PC-9 (cell line): ENCODE measurements at regions not wholly inside any gene's neighbourhood (a gene's known extent, or its start where the extent isn't known, plus 50 kb on each side); places are given as distances from the start of the nearest gene placed in this dataset.

Source experiments
- BruUV-seq: library from RNA; stranded (reverse); fragments of 400-500 nt; replicated peaks from 2 replicates; lab custom pipeline; 2021; lab: Mats Ljungman, UMichigan
- CTCF ChIA-PET: fragments of 300-600 bp; sonication (Branson Sonifier 250); formaldehyde crosslinking; loops from one replicate; lab custom pipeline; 2022; ENCODE audit warnings: antibody characterized with exemption; lab: Charles Lee
- POLR2A ChIA-PET: fragments of 300-600 bp; sonication (Branson Sonifier 250); formaldehyde crosslinking; loops from one replicate; lab custom pipeline; 2022; ENCODE audit warnings: antibody characterized with exemption; ENCODE audit not compliant: unreplicated experiment; lab: Charles Lee
- DNase-seq, 2 experiments: peaks; one replicate each; pipeline versions ENCODE4 v3.0.0 to v3.0.0-alpha.2; 2015 to 2022; ENCODE audit warnings: mixed read lengths in 1 of 2
- H2AFZ ChIP-seq: fragments of 200-600 bp; sonication (generic); 2 replicates; pipeline ENCODE4 v1.8.1; 2017; ENCODE audit warnings: antibody characterized with exemption
- H3F3A ChIP-seq: fragments of 200-600 bp; sonication (generic); 2 replicates; pipeline ENCODE4 v1.8.1; 2017; ENCODE audit warnings: antibody characterized with exemption, mild to moderate bottlenecking, low read depth; ENCODE audit not compliant: insufficient read depth
- H3K27ac ChIP-seq: fragments of 200-600 bp; sonication (generic); 2 replicates; pipeline ENCODE4 v1.6.1; 2016; ENCODE audit warnings: mixed run types
- H3K27me3 ChIP-seq: fragments of 200-600 bp; sonication (generic); 2 replicates; pipeline ENCODE4 v1.6.1; 2016; ENCODE audit warnings: low read depth, mixed run types; ENCODE audit not compliant: insufficient read depth
- H3K36me3 ChIP-seq: fragments of 200-600 bp; sonication (generic); 2 replicates; pipeline ENCODE4 v1.6.1; 2016; ENCODE audit warnings: low read depth, mixed run types
- H3K4me1 ChIP-seq: fragments of 200-600 bp; sonication (generic); replicated peaks from 2 replicates; pipeline ENCODE4 v1.6.1; 2016; ENCODE audit warnings: mixed run types; ENCODE audit not compliant: insufficient read depth
- H3K4me2 ChIP-seq: fragments of 200-600 bp; sonication (generic); 2 replicates; pipeline ENCODE4 v1.6.1; 2017; ENCODE audit warnings: mixed run types
- H3K4me3 ChIP-seq: fragments of 200-600 bp; sonication (generic); 2 replicates; pipeline ENCODE4 v1.6.1; 2016; ENCODE audit warnings: mixed run types
- H3K79me2 ChIP-seq: fragments of 200-600 bp; sonication (generic); 2 replicates; pipeline ENCODE4 v1.6.1; 2017; ENCODE audit warnings: low read depth, mixed run types
- H3K9me2 ChIP-seq: fragments of 200-600 bp; sonication (generic); 2 replicates; pipeline ENCODE4 v1.8.1; 2017; ENCODE audit warnings: mild to moderate bottlenecking; ENCODE audit not compliant: insufficient read depth
- H3K9me3 ChIP-seq: fragments of 200-600 bp; sonication (generic); 2 replicates; pipeline ENCODE4 v1.8.1; 2016; ENCODE audit warnings: low read depth; ENCODE audit not compliant: insufficient read depth
- H4K20me1 ChIP-seq: fragments of 200-600 bp; sonication (generic); 2 replicates; pipeline ENCODE4 v1.8.1; 2017; ENCODE audit not compliant: insufficient read depth
- CTCF ChIP-seq: fragments of 200-600 bp; sonication (generic); conservative IDR thresholded peaks from 2 replicates; pipeline ENCODE4 v1.6.1; 2017; ENCODE audit warnings: mixed run types, antibody characterized with exemption, mild to moderate bottlenecking, moderate library complexity
- EZH2 ChIP-seq: fragments of 200-600 bp; sonication (generic); IDR thresholded peaks from 2 replicates; pipeline ENCODE4 v1.8.0; 2017; ENCODE audit warnings: antibody characterized with exemption, low read depth
- intact Hi-C: fragments of 100-400 bp; cut with micrococcal nuclease; formaldehyde crosslinking; loops from one replicate; pipeline ENCODE4 v1.10.0; 2022; ENCODE audit not compliant: unreplicated experiment

- Histone ChIP-seq H3K27ac (no peak overlapping the region), H3K4me1 (no peaks in the 10 kb centered on the region), H3K27me3 (peaks cover 26% of the 10 kb centered on the region), H3K9me3 (no peaks in the 10 kb centered on the region), H3K4me3 (no peak overlapping the region), H3K36me3 (no peaks in the 10 kb centered on the region), H3F3A (no peaks in the 10 kb centered on the region), H4K20me1 (no peaks in the 10 kb centered on the region), H3K79me2 (no peaks in the 10 kb centered on the region), H2AFZ (no peak overlapping the region), H3K4me2 (no peak overlapping the region), H3K9me2 (no peaks in the 10 kb centered on the region)
- ChIA-PET CTCF (no interaction called here), POLR2A (no interaction called here)
- BruUV-seq, result no TSS peak
- no peak for TF ChIP-seq EZH2
- TF ChIP-seq CTCF, result no peak
- intact Hi-C loops, result no loop called here
- no peak for DNase-seq
Measured at GRCh38 chr11:127238321-127238720, 237.8 kb upstream of the KIRREL3 start.

DNA sequence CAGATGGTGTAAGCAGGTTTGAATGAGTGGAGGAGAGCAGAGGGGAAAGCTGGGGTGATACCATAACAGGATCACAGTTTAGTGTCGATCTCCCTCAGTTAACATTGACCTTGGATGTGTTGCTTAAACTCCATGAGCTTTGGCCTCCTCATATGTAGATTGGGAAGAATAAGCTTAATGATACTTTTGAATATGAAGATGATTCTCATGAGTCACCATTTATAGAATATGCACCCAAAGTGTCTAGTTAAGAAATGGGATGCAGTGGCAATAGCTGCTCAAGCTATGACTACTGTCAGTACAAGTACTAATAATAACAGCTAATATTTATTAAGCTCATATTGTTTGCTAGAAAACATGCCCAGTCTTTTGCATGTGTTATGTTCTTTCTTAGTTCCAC, 236.2 kb upstream of the KIRREL3 start:
- no peaks in the 10 kb centered on the region for H3F3A ChIP-seq
- H3K9me2 ChIP-seq, result no peaks in the 10 kb centered on the region
- H3K4me2 ChIP-seq, result no peak overlapping the region
- CTCF ChIA-PET, result no interaction called here
- BruUV-seq, result no TSS peak
- POLR2A ChIA-PET, result no interaction called here
- H2AFZ ChIP-seq, result no peak overlapping the region
- H3K27ac ChIP-seq, result no peak overlapping the region
- no peaks in the 10 kb centered on the region for H3K4me1 ChIP-seq
- no peak for DNase-seq
- no peaks in the 10 kb centered on the region for H3K9me3 ChIP-seq
- no peaks in the 10 kb centered on the region for H4K20me1 ChIP-seq
- peaks cover 10% of the 10 kb centered on the region; the same call in 1 of the 2 replicates for H3K27me3 ChIP-seq
- H3K36me3 ChIP-seq, result no peaks in the 10 kb centered on the region
- intact Hi-C loops, result no loop called here
- H3K4me3 ChIP-seq, result no peak overlapping the region
- no peaks in the 10 kb centered on the region for H3K79me2 ChIP-seq
- no peak for TF ChIP-seq EZH2

GRCh38 chr11:127233998-127234397, 233.4 kb upstream of the KIRREL3 start:
- Histone ChIP-seq H3F3A (no peaks in the 10 kb centered on the region), H3K4me2 (no peak overlapping the region), H3K9me2 (no peaks in the 10 kb centered on the region), H3K9me3 (no peaks in the 10 kb centered on the region), H3K27me3 (no peaks in the 10 kb centered on the region), H3K36me3 (no peaks in the 10 kb centered on the region), H4K20me1 (no peaks in the 10 kb centered on the region), H2AFZ (no peak overlapping the region), H3K27ac (no peak overlapping the region), H3K79me2 (no peaks in the 10 kb centered on the region), H3K4me3 (no peak overlapping the region), H3K4me1 (no peaks in the 10 kb centered on the region)
- BruUV-seq, result no TSS peak
- DNase-seq, result no peak
- ChIA-PET POLR2A (no interaction called here), CTCF (no interaction called here)
- no peak for TF ChIP-seq CTCF
- TF ChIP-seq EZH2, result no peak
- intact Hi-C loops, result no loop called here

DNA sequence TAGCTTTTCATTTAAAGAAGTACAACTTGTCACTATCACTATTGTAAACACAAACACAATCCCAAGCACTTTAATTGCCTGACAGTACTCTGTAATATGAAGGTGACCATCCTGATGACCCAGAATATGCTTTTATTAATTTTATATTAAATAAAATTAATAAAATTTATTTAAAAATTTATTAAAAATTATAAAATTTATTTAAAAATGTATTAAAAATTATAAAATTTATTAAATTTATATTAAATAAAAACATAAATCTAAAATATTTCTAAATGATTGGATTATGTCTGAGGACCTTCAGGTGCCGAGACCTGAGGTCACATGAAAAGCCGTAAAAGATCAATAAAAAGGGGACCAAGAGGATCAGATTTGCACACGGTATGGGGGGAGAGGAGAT, 229.8 kb upstream of the KIRREL3 start:
- POLR2A ChIA-PET, result no interaction called here

More for the DNA sequence above, 229.8 kb upstream of the KIRREL3 start:
- H3K9me2 ChIP-seq, result no peaks in the 10 kb centered on the region; the same call in 1 of the 2 replicates
- CTCF ChIA-PET, result no interaction called here
- no peak overlapping the region for H3K27ac ChIP-seq
- H2AFZ ChIP-seq, result no peak overlapping the region
- H3K9me3 ChIP-seq, result no peaks in the 10 kb centered on the region
- no TSS peak for BruUV-seq
- no peaks in the 10 kb centered on the region for H3K79me2 ChIP-seq
- no peaks in the 10 kb centered on the region for H3K4me1 ChIP-seq
- no peak overlapping the region for H3K4me3 ChIP-seq
- no peak overlapping the region for H3K4me2 ChIP-seq
- H3K27me3 ChIP-seq, result no peaks in the 10 kb centered on the region
- intact Hi-C loops, result no loop called here
- no peaks in the 10 kb centered on the region for H3K36me3 ChIP-seq
- no peaks in the 10 kb centered on the region for H3F3A ChIP-seq
- H4K20me1 ChIP-seq, result no peaks in the 10 kb centered on the region
- no peak for DNase-seq
- TF ChIP-seq EZH2 (no peak), CTCF (no peak)
